CD4-positive, alpha-beta T cell treated with Interleukin-17A for 4 hours (primary cell): ENCODE measurements at regions not wholly inside any gene's neighbourhood (a gene's known extent, or its start where the extent isn't known, plus 50 kb on each side); places are given as distances from the start of the nearest gene placed in this dataset.
"Not testable (repeated sequence)": the region's sequence is repeated elsewhere in the genome, so short reads cannot be mapped to it uniquely, and the experiment has no call there.

Experiments
- DNase-seq: peaks from one replicate; pipeline ENCODE4 v3.0.0-alpha.2; 2020; ENCODE audit warnings: mixed read lengths

DNA sequence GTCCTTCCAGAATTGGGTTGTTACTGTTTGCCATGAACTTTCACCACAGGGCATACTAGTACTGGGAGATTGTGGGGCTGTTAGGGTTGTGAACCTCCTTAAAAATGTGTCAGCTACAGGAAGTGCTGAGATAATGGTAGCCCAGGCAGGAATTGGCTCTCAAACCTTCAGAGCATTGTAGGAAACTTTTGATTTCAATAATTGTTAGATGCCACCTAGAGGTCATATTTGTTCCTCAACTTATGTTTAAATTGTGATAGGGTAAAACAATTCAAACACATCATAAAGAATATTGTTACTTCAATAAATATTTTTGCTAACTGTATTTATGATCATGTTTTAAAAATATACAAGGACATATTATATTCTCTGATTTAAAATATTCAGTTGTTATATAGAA, 594.6 kb downstream of the ADCYAP1 start:
- DNase-seq, result no peak

- no peak for DNase-seq
Measured at GRCh38 chr18:1503847-1504246, 599.2 kb downstream of the ADCYAP1 start.

GRCh38 chr18:1505856-1506255, 601.2 kb downstream of the ADCYAP1 start:
- DNase-seq, result no peak

- DNase-seq, result no peak
Measured at GRCh38 chr18:1510542-1511179, 606.0 kb downstream of the ADCYAP1 start.

GRCh38 chr18:1511619-1512311, 607.1 kb downstream of the ADCYAP1 start:
- no peak for DNase-seq

- DNase-seq, result no peak
Measured at GRCh38 chr18:1513519-1513918, 608.8 kb downstream of the ADCYAP1 start.

DNA sequence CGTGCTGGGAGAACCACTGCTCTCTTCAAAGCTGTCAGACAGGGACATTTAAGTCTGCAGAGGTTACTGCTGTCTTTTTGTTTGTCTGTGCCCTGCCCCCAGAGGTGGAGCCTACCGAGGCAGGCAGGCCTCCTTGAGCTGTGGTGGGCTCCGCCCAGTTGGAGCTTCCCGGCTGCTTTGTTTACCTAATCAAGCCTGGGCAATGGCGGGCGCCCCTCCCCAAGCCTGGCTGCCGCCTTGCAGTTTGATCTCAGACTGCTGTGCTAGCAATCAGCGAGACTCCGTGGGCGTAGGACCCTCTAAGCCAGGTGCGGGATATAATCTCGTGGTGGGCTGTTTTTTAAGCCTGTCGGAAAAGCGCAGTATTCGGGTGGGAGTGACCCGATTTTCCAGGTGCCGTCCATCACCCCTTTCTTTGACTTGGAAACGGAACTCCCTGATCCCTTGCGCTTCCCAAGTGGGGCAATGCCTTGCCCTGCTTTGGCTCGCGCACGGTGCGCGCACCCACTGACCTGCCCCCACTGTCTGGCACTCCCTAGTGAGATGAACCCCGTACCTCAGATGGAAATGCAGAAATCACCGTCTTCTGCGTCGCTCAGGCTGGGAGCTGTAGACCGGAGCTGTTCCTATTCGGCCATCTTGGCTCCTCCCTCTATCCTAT, 617.0 kb downstream of the ADCYAP1 start:
- DNase-seq, result not testable (repeated sequence)

DNA sequence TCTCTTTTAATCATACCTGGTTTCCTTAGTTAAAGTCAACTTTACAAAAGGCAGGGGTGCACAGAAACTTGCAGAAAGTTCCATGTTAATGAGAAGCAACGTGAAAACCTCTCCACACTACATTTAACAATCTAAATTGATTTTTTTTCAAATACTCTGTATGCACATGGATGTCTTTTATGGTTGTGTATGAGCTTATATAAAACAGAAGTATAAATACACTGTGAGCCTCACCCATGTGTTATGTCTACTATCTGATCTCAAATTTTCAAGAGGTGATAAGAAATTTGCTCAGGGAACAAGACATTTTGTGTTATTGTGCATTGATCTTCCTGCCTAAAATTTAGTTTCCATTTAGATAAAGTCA, 617.6 kb downstream of the ADCYAP1 start:
- no peak for DNase-seq

GRCh38 chr18:1526991-1527390, 622.3 kb downstream of the ADCYAP1 start:
- no peak for DNase-seq

DNA sequence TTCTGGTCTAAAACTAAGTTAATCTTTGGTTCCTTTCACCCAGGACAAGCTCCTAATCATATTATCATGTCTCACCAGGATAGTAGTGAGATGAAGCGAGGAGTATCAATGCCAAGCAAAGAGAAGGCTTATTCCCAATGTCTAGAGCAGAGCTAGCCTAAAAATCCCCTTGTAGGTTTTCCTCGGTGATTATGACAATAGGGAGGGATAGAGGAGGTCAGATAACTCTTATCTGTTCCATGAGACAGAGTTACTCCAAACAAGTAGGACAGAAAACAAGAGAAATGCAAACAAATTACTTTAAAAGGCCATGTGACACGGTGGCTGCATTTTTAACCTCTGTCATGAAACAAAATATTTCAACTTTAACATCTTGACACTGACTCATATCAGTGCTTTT, 623.1 kb downstream of the ADCYAP1 start:
- DNase-seq, result no peak

GRCh38 chr18:1528447-1528846, 623.8 kb downstream of the ADCYAP1 start:
- DNase-seq, result no peak

GRCh38 chr18:1528964-1529509, 624.4 kb downstream of the ADCYAP1 start:
- DNase-seq, result no peak

GRCh38 chr18:1530650-1531049, 626.0 kb downstream of the ADCYAP1 start:
- no peak for DNase-seq

GRCh38 chr18:1539276-1539675, 634.6 kb downstream of the ADCYAP1 start:
- DNase-seq, result no peak

- DNase-seq, result no peak
Measured at GRCh38 chr18:1541478-1541877, 636.8 kb downstream of the ADCYAP1 start.

- no peak for DNase-seq
Measured at GRCh38 chr18:1542230-1542774, 637.6 kb downstream of the ADCYAP1 start.

GRCh38 chr18:1544016-1544415, 639.3 kb downstream of the ADCYAP1 start:
- no peak for DNase-seq

- not testable (repeated sequence) for DNase-seq
Measured at GRCh38 chr18:1557711-1558110, 653.0 kb downstream of the ADCYAP1 start.

- no peak for DNase-seq
Measured at GRCh38 chr18:1559563-1559962, 654.9 kb downstream of the ADCYAP1 start.

- no peak for DNase-seq
Measured at GRCh38 chr18:1564793-1565192, 660.1 kb downstream of the ADCYAP1 start.

DNA sequence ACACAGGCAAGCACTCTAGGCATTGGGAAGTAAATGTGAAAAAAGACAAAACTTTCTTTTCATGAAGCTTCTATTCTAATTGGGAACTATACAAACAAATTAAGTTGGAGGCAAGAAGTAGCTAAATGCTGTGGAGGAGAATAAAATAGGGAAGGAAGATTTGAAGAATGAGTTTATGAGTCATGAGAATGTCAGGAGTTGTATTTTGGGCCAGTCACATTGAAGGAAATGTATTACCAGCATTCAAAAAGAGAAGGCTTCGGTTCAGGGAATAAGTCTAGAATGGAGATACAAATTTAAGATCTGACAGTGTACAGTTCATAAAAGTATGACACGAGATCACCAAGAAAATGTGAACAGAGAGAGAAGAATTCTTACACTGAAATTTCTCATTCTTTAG, 666.5 kb downstream of the ADCYAP1 start:
- DNase-seq, result no peak

DNA sequence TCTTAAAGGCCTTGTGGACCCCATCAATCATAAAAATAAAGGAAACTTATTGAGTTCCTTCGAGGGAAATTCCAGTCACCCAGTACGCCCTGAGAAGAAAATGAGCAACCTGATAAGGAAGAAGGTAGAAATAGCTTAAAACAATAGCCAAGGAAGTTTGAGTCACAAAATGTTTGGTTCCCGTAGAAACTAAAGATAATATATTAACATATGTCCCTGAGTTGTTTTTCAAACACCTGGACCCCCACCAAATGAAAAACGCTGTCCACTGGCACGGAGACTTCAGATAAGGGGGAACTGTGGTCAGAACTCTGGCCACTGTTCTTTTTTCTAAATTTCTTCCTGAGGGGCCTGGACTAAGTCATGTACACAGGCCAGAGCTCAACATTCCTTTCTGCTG, 669.1 kb downstream of the ADCYAP1 start:
- DNase-seq, result no peak

DNA sequence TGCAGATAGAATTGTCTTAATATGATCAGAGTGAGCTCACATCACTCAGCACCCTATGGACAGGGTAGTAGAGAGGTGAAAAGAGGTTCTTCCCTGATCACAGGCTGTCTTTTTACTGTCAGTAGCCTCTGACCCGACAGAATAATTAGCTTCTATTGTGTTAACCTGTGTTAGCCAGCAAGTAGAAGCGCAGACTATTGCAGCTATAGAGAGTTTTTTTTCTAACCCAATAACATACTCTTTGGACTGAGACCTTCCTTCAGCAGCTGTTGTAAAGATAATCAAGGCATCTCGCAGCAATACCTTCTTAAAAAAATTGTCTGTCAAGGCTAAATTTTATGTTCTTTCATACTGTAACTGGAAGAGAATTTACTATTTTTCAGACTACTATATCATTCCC, 670.4 kb downstream of the ADCYAP1 start:
- no peak for DNase-seq

DNA sequence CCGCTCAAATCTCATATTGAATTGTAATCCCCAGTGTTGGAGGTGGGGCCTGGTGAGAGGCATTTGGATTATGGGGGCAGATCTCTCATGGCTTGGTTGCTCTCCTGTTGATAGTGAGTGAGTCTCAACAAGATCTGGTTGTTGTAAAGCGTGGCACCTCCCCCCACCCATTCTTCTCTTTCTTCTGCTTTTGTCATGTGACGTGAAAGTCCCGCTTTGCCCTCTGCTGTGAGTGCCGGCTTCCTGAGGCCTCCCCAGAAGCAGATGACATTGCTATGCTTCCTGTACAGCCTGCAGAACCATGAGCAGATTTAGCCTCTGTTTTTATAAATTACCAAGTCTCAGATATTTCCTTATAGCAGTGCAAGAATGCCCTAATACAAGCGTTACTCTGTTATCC, 673.8 kb downstream of the ADCYAP1 start:
- no peak for DNase-seq
